ENCODE measurements at regions not wholly inside any gene's neighbourhood (a gene's known extent, or its start where the extent isn't known, plus 50 kb on each side); places are given as distances from the start of the nearest gene placed in this dataset.

- TF ChIP-seq SIRT6 (IDR thresholded peaks at IDR 0.05; ENCODE audit: low read length) (no peak), JUN (IDR thresholded peaks at IDR 0.05; ENCODE audit: low read depth, low read length) (no peak)
Observed at GRCh38 chr20:19017104-19017690, 195.2 kb upstream of the SLC24A3 start (continued).

Data from H1 (cell line).